HepG2 (cell line): ENCODE measurements at regions not wholly inside any gene's neighbourhood (a gene's known extent, or its start where the extent isn't known, plus 50 kb on each side); places are given as distances from the start of the nearest gene placed in this dataset.

Experiments
- ATAC-seq: fragments of 200-7000 bp; cut with Tn5 transposase; 3 replicates; pipeline ENCODE4 v1.9.1; 2020; ENCODE audit warnings: mild to moderate bottlenecking, moderate library complexity
- BruUV-seq: library from RNA; stranded (reverse); fragments of 400-500 nt; replicated peaks from 2 replicates; lab custom pipeline; 2021; lab: Mats Ljungman, UMichigan
- CTCF ChIA-PET: fragments of 300-600 bp; formaldehyde crosslinking; extraction: SDS; loops from one replicate; lab custom pipeline; 2021; ENCODE audit warnings: low total read pairs, inconsistent platforms, low intra/inter-chr PET ratio; lab: Yijun Ruan, JAX
- POLR2A ChIA-PET: fragments of 350-600 bp; sonication (Branson Sonifier 250); formaldehyde crosslinking; loops from one replicate; lab custom pipeline; 2020; ENCODE audit warnings: antibody characterized with exemption, inconsistent platforms; lab: Yijun Ruan, JAX
- DNase-seq: peaks from one replicate; pipeline ENCODE4 v3.0.0-alpha.2; 2015; ENCODE audit warnings: low spot score
- FAIRE-seq: peaks from 3 replicates; lab custom pipeline; 2011; peaks lifted over from hg19 to GRCh38; lab: Jason Lieb, UNC
- H2AFZ ChIP-seq: one replicate; pipeline ENCODE4 v1.6.1; 2011; ENCODE audit warnings: low read length, inconsistent platforms
- H3K27ac ChIP-seq: fragments of 300-600 bp; 3 replicates; pipeline ENCODE4 v1.8.0; 2011; ENCODE audit warnings: mixed run types, mild to moderate bottlenecking, mixed read lengths, low read length, inconsistent platforms; ENCODE audit not compliant: insufficient read depth; ENCODE audit errors: extremely low read length
- H3K27me3 ChIP-seq, 2 experiments: fragments of 200-600 bp in 1 of 2; 2 replicates in 1 of 2; 3 replicates in 1 of 2; pipeline versions ENCODE4 v1.6.0 to v1.8.0; 2011; ENCODE audit warnings: low read length in 2 of 2, mild to moderate bottlenecking in 2 of 2, moderate library complexity in 2 of 2, inconsistent platforms in 1 of 2; ENCODE audit not compliant: insufficient read depth in 2 of 2, control insufficient read depth in 1 of 2
- H3K36me3 ChIP-seq, 2 experiments: fragments of 200-600 bp in 1 of 2; replicated peaks in 1 of 2; 2 replicates in 1 of 2; 3 replicates in 1 of 2; pipeline versions ENCODE4 v1.5.1 to v1.8.0; 2011; ENCODE audit warnings: low read length in 2 of 2, inconsistent platforms in 1 of 2; ENCODE audit not compliant: insufficient read depth in 2 of 2, control insufficient read depth in 1 of 2
- H3K4me1 ChIP-seq: 2 replicates; pipeline ENCODE4 v1.5.1; 2012; ENCODE audit warnings: low read length, inconsistent platforms; ENCODE audit not compliant: insufficient read depth
- H3K4me2 ChIP-seq: 2 replicates; pipeline ENCODE4 v1.6.0; 2011; ENCODE audit warnings: low read depth, low read length, inconsistent platforms
- H3K4me3 ChIP-seq, 3 experiments: fragments of 200-600 bp in 1 of 3; sonication (generic), shearing (Covaris generic) in 1 of 3; replicated peaks in 1 of 3; 2 replicates each; pipeline ENCODE4 v1.5.1; 2011 to 2016; ENCODE audit warnings: low read length in 3 of 3, inconsistent platforms in 2 of 3, low read depth in 2 of 3, mild to moderate bottlenecking in 2 of 3, control low read depth in 1 of 3, mixed read lengths in 1 of 3; ENCODE audit not compliant: insufficient read depth in 1 of 3
- H3K79me2 ChIP-seq: one replicate; pipeline ENCODE4 v1.6.1; 2011; ENCODE audit warnings: low read length, inconsistent platforms; ENCODE audit not compliant: insufficient read depth
- H3K9ac ChIP-seq: 2 replicates; pipeline ENCODE4 v1.6.0; 2011; ENCODE audit warnings: mild to moderate bottlenecking, low read depth, low read length, inconsistent platforms; ENCODE audit not compliant: insufficient read depth
- H3K9me3 ChIP-seq: 2 replicates; pipeline ENCODE4 v1.5.1; 2012; ENCODE audit warnings: mild to moderate bottlenecking, low read length
- H4K20me1 ChIP-seq: 2 replicates; pipeline ENCODE4 v1.6.0; 2011; ENCODE audit warnings: inconsistent platforms, mild to moderate bottlenecking, low read length, moderate library complexity; ENCODE audit not compliant: insufficient read depth
- CBFB ChIP-seq: sonication (generic); formaldehyde crosslinking; IDR thresholded peaks from 2 replicates; pipeline ENCODE4 v1.4.0; 2020; ENCODE audit warnings: missing genetic modification reagents
- MLX ChIP-seq: IDR thresholded peaks from 2 replicates; pipeline ENCODE4 v1.6.1; 2016
- NR2F1 ChIP-seq, 2 experiments: fragments of 450-650 bp in 1 of 2; formaldehyde crosslinking in 1 of 2; IDR thresholded peaks; 2 replicates each; pipeline versions ENCODE4 v1.5.0 to v1.6.1; 2016 to 2020; ENCODE audit warnings: mild to moderate bottlenecking in 1 of 2, missing compliant biosample characterization in 1 of 2, missing genetic modification reagents in 1 of 2, moderate library complexity in 1 of 2
- WGBS: methylation state at CpG from one replicate; pipeline ENCODE4 v1.1.6; 2017; ENCODE audit warnings: low lambda C conversion rate; 5-methylcytosine and 5-hydroxymethylcytosine counted together
- in situ Hi-C: cut with HindIII; loops from 2 replicates; pipeline ENCODE4 v1.10.0; 2017; ENCODE audit warnings: low pct_unique_long_range_greater_than_20kb; ENCODE audit not compliant: extremely low pct_ligation_motif_present
- intact Hi-C: fragments of 100-400 bp; cut with micrococcal nuclease; formaldehyde crosslinking; loops from one replicate; pipeline ENCODE4 v1.10.0; 2022; ENCODE audit not compliant: unreplicated experiment
- TF ChIP-seq, protein P1 (sequence below), 2 experiments: sonication (generic) in 1 of 2; formaldehyde crosslinking in 1 of 2; IDR thresholded peaks; 2 replicates each; pipeline versions ENCODE4 v1.6.1 to v1.9.0; 2014 to 2022; ENCODE audit warnings: antibody characterized with exemption in 1 of 2, borderline replicate concordance in 1 of 2, inconsistent platforms in 1 of 2, low read depth in 1 of 2, missing genetic modification reagents in 1 of 2

- Histone ChIP-seq H3K79me2 (no peaks in the 10 kb centered on the region), H3K36me3 (no peaks in the 10 kb centered on the region), H3K27ac (peak overlapping the region; percentile 40), H2AFZ (no peak overlapping the region), H3K4me2 (no peak overlapping the region), H3K9me3 (no peaks in the 10 kb centered on the region), H3K4me1 (peaks cover 18% of the 10 kb centered on the region), H3K4me3 (no peak overlapping the region), H3K9ac (no peak overlapping the region), H4K20me1 (no peaks in the 10 kb centered on the region), H3K27me3 (no peaks in the 10 kb centered on the region)
- TF ChIP-seq MLX (CRISPR knock-in tag), result no peak
- 0 out of 4 replicates have a peak, but pooled peaks of 1 of the 2 experiments have one; percentile 21 for TF ChIP-seq NR2F1 (CRISPR knock-in tag; IDR thresholded peaks at IDR 0.05)
- TF ChIP-seq, protein P1, sequence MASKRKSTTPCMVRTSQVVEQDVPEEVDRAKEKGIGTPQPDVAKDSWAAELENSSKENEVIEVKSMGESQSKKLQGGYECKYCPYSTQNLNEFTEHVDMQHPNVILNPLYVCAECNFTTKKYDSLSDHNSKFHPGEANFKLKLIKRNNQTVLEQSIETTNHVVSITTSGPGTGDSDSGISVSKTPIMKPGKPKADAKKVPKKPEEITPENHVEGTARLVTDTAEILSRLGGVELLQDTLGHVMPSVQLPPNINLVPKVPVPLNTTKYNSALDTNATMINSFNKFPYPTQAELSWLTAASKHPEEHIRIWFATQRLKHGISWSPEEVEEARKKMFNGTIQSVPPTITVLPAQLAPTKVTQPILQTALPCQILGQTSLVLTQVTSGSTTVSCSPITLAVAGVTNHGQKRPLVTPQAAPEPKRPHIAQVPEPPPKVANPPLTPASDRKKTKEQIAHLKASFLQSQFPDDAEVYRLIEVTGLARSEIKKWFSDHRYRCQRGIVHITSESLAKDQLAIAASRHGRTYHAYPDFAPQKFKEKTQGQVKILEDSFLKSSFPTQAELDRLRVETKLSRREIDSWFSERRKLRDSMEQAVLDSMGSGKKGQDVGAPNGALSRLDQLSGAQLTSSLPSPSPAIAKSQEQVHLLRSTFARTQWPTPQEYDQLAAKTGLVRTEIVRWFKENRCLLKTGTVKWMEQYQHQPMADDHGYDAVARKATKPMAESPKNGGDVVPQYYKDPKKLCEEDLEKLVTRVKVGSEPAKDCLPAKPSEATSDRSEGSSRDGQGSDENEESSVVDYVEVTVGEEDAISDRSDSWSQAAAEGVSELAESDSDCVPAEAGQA (IDR thresholded peaks at IDR 0.05; ENCODE audit: low read depth), result no peak
- TF ChIP-seq, protein P1 (CRISPR knock-in tag; IDR thresholded peaks at IDR 0.05; ENCODE audit: borderline replicate concordance), result no peak
- TF ChIP-seq CBFB (CRISPR knock-in tag), result no peak
- ChIA-PET CTCF (no interaction called here), POLR2A (no interaction called here)
- ATAC-seq, result peak; percentile 73
- intact Hi-C loops (no loop called here), in situ Hi-C loops (no loop called here)
- no TSS peak for BruUV-seq
- WGBS, result 57% methylated on average over 6 of the region's 6 CpGs
- DNase-seq, result peak; percentile 19
- FAIRE-seq, result no peak
Observed at GRCh38 chr1:178650934-178651511, 74.0 kb upstream of the RALGPS2 start.
